ENCODE measurements at regions not wholly inside any gene's neighbourhood (a gene's known extent, or its start where the extent isn't known, plus 50 kb on each side); places are given as distances from the start of the nearest gene placed in this dataset.
A peak's percentile ranks its signal among the peaks of the same experiment; 100 is the strongest.

DNA sequence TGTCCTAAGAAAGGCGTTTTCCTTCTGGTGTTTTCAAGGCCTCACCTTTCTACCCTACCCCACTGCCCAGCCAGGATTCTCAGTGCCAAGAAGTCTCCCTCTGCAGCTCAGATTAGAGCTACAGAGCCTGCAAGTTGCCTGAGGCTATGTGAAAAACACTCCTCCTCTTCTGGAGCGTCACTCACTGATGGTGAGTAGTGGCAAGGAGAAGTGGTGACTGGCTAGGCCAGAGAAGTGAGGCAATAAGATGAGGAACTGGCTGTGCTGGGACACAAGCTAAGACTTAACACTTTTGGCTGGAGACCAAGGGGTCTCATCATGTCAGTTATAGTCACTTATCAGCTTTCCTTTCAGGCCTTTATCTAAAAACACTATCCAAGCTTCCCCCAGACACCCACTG, 86.7 kb upstream of the PRKAR2B start:
- Histone ChIP-seq H3K36me3 (ENCODE audit: control insufficient read depth in 1 of 2, insufficient read depth in 2 of 2, low read depth in 1 of 2, low read length in 2 of 2) (no peaks in the 10 kb centered on the region), H2BK15ac (ENCODE audit: low read depth, poor library complexity, severe bottlenecking) (no peak overlapping the region), H2BK5ac (ENCODE audit: low read depth, low read length, poor library complexity, severe bottlenecking) (no peak overlapping the region), H3K4me2 (ENCODE audit: low read length, poor library complexity, severe bottlenecking) (no peak overlapping the region), H4K8ac (ENCODE audit: low read length) (no peak overlapping the region), H2BK120ac (ENCODE audit: low read depth, low read length) (no peak overlapping the region), H3K4me1 (ENCODE audit: control insufficient read depth, insufficient read depth, low read depth, low read length) (no peaks in the 10 kb centered on the region), H3K4ac (ENCODE audit: low read depth in 1 of 2, low read length in 2 of 2) (no peak overlapping the region), H3K14ac (ENCODE audit: low read length in 2 of 2) (no peak overlapping the region), H4K91ac (ENCODE audit: low read length) (no peak overlapping the region), H3K18ac (ENCODE audit: low read depth in 1 of 2, low read length in 2 of 2) (no peak overlapping the region), H3K23ac (ENCODE audit: low read length in 2 of 2) (no peak overlapping the region), H3K9ac (ENCODE audit: low read length) (no peak overlapping the region), H2AFZ (ENCODE audit: low read depth, low read length) (no peak overlapping the region), H3K9me3 (ENCODE audit: control insufficient read depth, low read length) (no peaks in the 10 kb centered on the region), H3K4me3 (ENCODE audit: insufficient read depth in 1 of 2, low read depth in 1 of 2, low read length in 2 of 2) (no peak overlapping the region), H2AK5ac (ENCODE audit: low read length, severe bottlenecking) (no peak overlapping the region), H3K79me1 (replicated peaks; ENCODE audit: low read length, poor library complexity, severe bottlenecking) (no peaks in the 10 kb centered on the region), H3K27me3 (ENCODE audit: control insufficient read depth in 1 of 2, insufficient read depth in 1 of 2, low read length in 2 of 2) (peaks cover 12 to 20% of the 10 kb centered on the region in 2 experiments), H2BK12ac (ENCODE audit: low read length in 2 of 2) (no peak overlapping the region), H3K27ac (ENCODE audit: low read length, poor library complexity, severe bottlenecking) (no peak overlapping the region)
- WGBS, result 97% methylated on average over 2 of the region's 2 CpGs
- peak; percentile 17 for DNase-seq

GRCh38 chr7:106959753-106960152, 84.8 kb upstream of the PRKAR2B start:
- no peak overlapping the region for H4K8ac ChIP-seq (ENCODE audit: low read length)

GRCh38 chr7:106962751-106963150, 81.8 kb upstream of the PRKAR2B start:
- H2BK5ac ChIP-seq (ENCODE audit: low read depth, low read length, poor library complexity, severe bottlenecking), result no peak overlapping the region
- H2AK5ac ChIP-seq (ENCODE audit: low read length, severe bottlenecking), result no peak overlapping the region
- no peak overlapping the region for H3K27ac ChIP-seq (ENCODE audit: low read length, poor library complexity, severe bottlenecking)
- no peak overlapping the region for H3K14ac ChIP-seq (ENCODE audit: low read length in 2 of 2)
- H2BK15ac ChIP-seq (ENCODE audit: low read depth, poor library complexity, severe bottlenecking), result no peak overlapping the region
- no peak overlapping the region for H3K4me2 ChIP-seq (ENCODE audit: low read length, poor library complexity, severe bottlenecking)
- 93% methylated on average over 2 of the region's 2 CpGs for WGBS
- no peaks in the 10 kb centered on the region for H3K36me3 ChIP-seq (ENCODE audit: control insufficient read depth in 1 of 2, insufficient read depth in 2 of 2, low read depth in 1 of 2, low read length in 2 of 2)
- H3K4ac ChIP-seq (ENCODE audit: low read depth in 1 of 2, low read length in 2 of 2), result no peak overlapping the region
- H3K18ac ChIP-seq (ENCODE audit: low read depth in 1 of 2, low read length in 2 of 2), result no peak overlapping the region
- H3K9ac ChIP-seq (ENCODE audit: low read length), result no peak overlapping the region
- no peak for DNase-seq
- no peak overlapping the region for H4K91ac ChIP-seq (ENCODE audit: low read length)
- no peaks in the 10 kb centered on the region for H3K4me1 ChIP-seq (ENCODE audit: control insufficient read depth, insufficient read depth, low read depth, low read length)
- H3K79me1 ChIP-seq (replicated peaks; ENCODE audit: low read length, poor library complexity, severe bottlenecking), result no peaks in the 10 kb centered on the region
- H3K27me3 ChIP-seq (ENCODE audit: control insufficient read depth in 1 of 2, insufficient read depth in 1 of 2, low read length in 2 of 2), result peaks cover 10 to 16% of the 10 kb centered on the region in 2 experiments
- H2AFZ ChIP-seq (ENCODE audit: low read depth, low read length), result no peak overlapping the region
- H3K23ac ChIP-seq (ENCODE audit: low read length in 2 of 2), result no peak overlapping the region
- no peak overlapping the region for H4K8ac ChIP-seq (ENCODE audit: low read length)
- no peak overlapping the region for H3K4me3 ChIP-seq (ENCODE audit: insufficient read depth in 1 of 2, low read depth in 1 of 2, low read length in 2 of 2)
- no peak overlapping the region for H2BK120ac ChIP-seq (ENCODE audit: low read depth, low read length)
- H3K9me3 ChIP-seq (ENCODE audit: control insufficient read depth, low read length), result no peaks in the 10 kb centered on the region
- H2BK12ac ChIP-seq (ENCODE audit: low read length in 2 of 2), result no peak overlapping the region

More at GRCh38 chr7:106959753-106960152, 84.8 kb upstream of the PRKAR2B start:
- Histone ChIP-seq H2BK12ac (ENCODE audit: low read length in 2 of 2) (no peak overlapping the region), H3K4me2 (ENCODE audit: low read length, poor library complexity, severe bottlenecking) (no peak overlapping the region), H2BK15ac (ENCODE audit: low read depth, poor library complexity, severe bottlenecking) (no peak overlapping the region), H3K4me3 (ENCODE audit: insufficient read depth in 1 of 2, low read depth in 1 of 2, low read length in 2 of 2) (no peak overlapping the region), H3K4ac (ENCODE audit: low read depth in 1 of 2, low read length in 2 of 2) (no peak overlapping the region), H2AK5ac (ENCODE audit: low read length, severe bottlenecking) (no peak overlapping the region), H3K14ac (ENCODE audit: low read length in 2 of 2) (no peak overlapping the region), H3K9me3 (ENCODE audit: control insufficient read depth, low read length) (no peaks in the 10 kb centered on the region), H3K4me1 (ENCODE audit: control insufficient read depth, insufficient read depth, low read depth, low read length) (no peaks in the 10 kb centered on the region), H3K79me1 (replicated peaks; ENCODE audit: low read length, poor library complexity, severe bottlenecking) (no peaks in the 10 kb centered on the region), H2BK120ac (ENCODE audit: low read depth, low read length) (no peak overlapping the region), H4K91ac (ENCODE audit: low read length) (no peak overlapping the region), H3K27ac (ENCODE audit: low read length, poor library complexity, severe bottlenecking) (no peak overlapping the region), H3K18ac (ENCODE audit: low read depth in 1 of 2, low read length in 2 of 2) (no peak overlapping the region), H3K23ac (ENCODE audit: low read length in 2 of 2) (no peak overlapping the region), H2BK5ac (ENCODE audit: low read depth, low read length, poor library complexity, severe bottlenecking) (no peak overlapping the region), H2AFZ (ENCODE audit: low read depth, low read length) (no peak overlapping the region), H3K36me3 (ENCODE audit: control insufficient read depth in 1 of 2, insufficient read depth in 2 of 2, low read depth in 1 of 2, low read length in 2 of 2) (no peaks in the 10 kb centered on the region), H3K9ac (ENCODE audit: low read length) (no peak overlapping the region), H3K27me3 (ENCODE audit: control insufficient read depth in 1 of 2, insufficient read depth in 1 of 2, low read length in 2 of 2) (peaks cover 12 to 18% of the 10 kb centered on the region in 2 experiments)
- WGBS, result 19% methylated on average over 2 of the region's 2 CpGs
- no peak for DNase-seq

- H3K4me1 ChIP-seq (ENCODE audit: control insufficient read depth, insufficient read depth, low read depth, low read length), result no peaks in the 10 kb centered on the region
- no peaks in the 10 kb centered on the region for H3K36me3 ChIP-seq (ENCODE audit: control insufficient read depth in 1 of 2, insufficient read depth in 2 of 2, low read depth in 1 of 2, low read length in 2 of 2)
- H2BK12ac ChIP-seq (ENCODE audit: low read length in 2 of 2), result no peak overlapping the region
- no peak overlapping the region for H3K4ac ChIP-seq (ENCODE audit: low read depth in 1 of 2, low read length in 2 of 2)
- no peaks in the 10 kb centered on the region for H3K9me3 ChIP-seq (ENCODE audit: control insufficient read depth, low read length)
- no CpG with 5 or more reads among the region's 3 CpGs for WGBS
- H3K18ac ChIP-seq (ENCODE audit: low read depth in 1 of 2, low read length in 2 of 2), result no peak overlapping the region
- no peak overlapping the region for H2AFZ ChIP-seq (ENCODE audit: low read depth, low read length)
- H3K79me1 ChIP-seq (replicated peaks; ENCODE audit: low read length, poor library complexity, severe bottlenecking), result no peaks in the 10 kb centered on the region
- H3K9ac ChIP-seq (ENCODE audit: low read length), result no peak overlapping the region
- H2AK5ac ChIP-seq (ENCODE audit: low read length, severe bottlenecking), result no peak overlapping the region
- H3K27me3 ChIP-seq (ENCODE audit: control insufficient read depth in 1 of 2, insufficient read depth in 1 of 2, low read length in 2 of 2), result peaks cover 10 to 16% of the 10 kb centered on the region in 2 experiments
- no peak overlapping the region for H4K91ac ChIP-seq (ENCODE audit: low read length)
- H2BK5ac ChIP-seq (ENCODE audit: low read depth, low read length, poor library complexity, severe bottlenecking), result no peak overlapping the region
- H3K14ac ChIP-seq (ENCODE audit: low read length in 2 of 2), result no peak overlapping the region
- H2BK15ac ChIP-seq (ENCODE audit: low read depth, poor library complexity, severe bottlenecking), result no peak overlapping the region
- no peak for DNase-seq
- no peak overlapping the region for H3K4me3 ChIP-seq (ENCODE audit: insufficient read depth in 1 of 2, low read depth in 1 of 2, low read length in 2 of 2)
- no peak overlapping the region for H3K27ac ChIP-seq (ENCODE audit: low read length, poor library complexity, severe bottlenecking)
- H4K8ac ChIP-seq (ENCODE audit: low read length), result no peak overlapping the region
- no peak overlapping the region for H2BK120ac ChIP-seq (ENCODE audit: low read depth, low read length)
- H3K23ac ChIP-seq (ENCODE audit: low read length in 2 of 2), result no peak overlapping the region
- no peak overlapping the region for H3K4me2 ChIP-seq (ENCODE audit: low read length, poor library complexity, severe bottlenecking)
Observed at GRCh38 chr7:106964466-106964865, 80.0 kb upstream of the PRKAR2B start.

All from mesenchymal stem cell (in vitro differentiated cells and primary cell).